Calu3 (cell line): ENCODE measurements at regions not wholly inside any gene's neighbourhood (a gene's known extent, or its start where the extent isn't known, plus 50 kb on each side); places are given as distances from the start of the nearest gene placed in this dataset.

ENCODE experiments used
- BruUV-seq: library from RNA; stranded (reverse); fragments of 400-500 nt; replicated peaks from 2 replicates; lab custom pipeline; 2021; lab: Mats Ljungman, UMichigan
- CTCF ChIA-PET: fragments of 300-600 bp; sonication (Branson Sonifier 250); formaldehyde crosslinking; loops from one replicate; lab custom pipeline; 2022; ENCODE audit warnings: antibody characterized with exemption; lab: Charles Lee
- DNase-seq: peaks from one replicate; pipeline ENCODE4 v3.0.0; 2022
- H3K27ac Mint-ChIP-seq: one replicate; pipeline ENCODE4 v1.8.0; 2022; ENCODE audit warnings: mixed read lengths; ENCODE audit not compliant: unreplicated experiment
- H3K27me3 Mint-ChIP-seq: one replicate; pipeline ENCODE4 v1.8.0; 2022; ENCODE audit warnings: mixed read lengths; ENCODE audit not compliant: unreplicated experiment
- H3K36me3 Mint-ChIP-seq: one replicate; pipeline ENCODE4 v1.8.0; 2022; ENCODE audit warnings: mild to moderate bottlenecking, moderate library complexity, mixed read lengths; ENCODE audit not compliant: insufficient read depth, unreplicated experiment
- H3K4me1 Mint-ChIP-seq: one replicate; pipeline ENCODE4 v1.8.0; 2022; ENCODE audit warnings: mild to moderate bottlenecking, low read depth, mixed read lengths; ENCODE audit not compliant: unreplicated experiment
- H3K4me3 Mint-ChIP-seq: one replicate; pipeline ENCODE4 v1.8.0; 2022; ENCODE audit warnings: mild to moderate bottlenecking, low read depth, moderate library complexity, mixed read lengths; ENCODE audit not compliant: unreplicated experiment
- H3K9me3 Mint-ChIP-seq: one replicate; pipeline ENCODE4 v1.8.0; 2022; ENCODE audit warnings: low read depth, mixed read lengths; ENCODE audit not compliant: unreplicated experiment
- CTCF ChIP-seq: fragments of 200-600 bp; IDR thresholded peaks from one replicate; pipeline ENCODE4 v1.8.0; 2022; ENCODE audit warnings: antibody characterized with exemption; ENCODE audit not compliant: unreplicated experiment
- intact Hi-C: fragments of 100-400 bp; cut with micrococcal nuclease; formaldehyde crosslinking; loops from one replicate; pipeline ENCODE4 v1.10.0; 2022; ENCODE audit not compliant: unreplicated experiment

DNA sequence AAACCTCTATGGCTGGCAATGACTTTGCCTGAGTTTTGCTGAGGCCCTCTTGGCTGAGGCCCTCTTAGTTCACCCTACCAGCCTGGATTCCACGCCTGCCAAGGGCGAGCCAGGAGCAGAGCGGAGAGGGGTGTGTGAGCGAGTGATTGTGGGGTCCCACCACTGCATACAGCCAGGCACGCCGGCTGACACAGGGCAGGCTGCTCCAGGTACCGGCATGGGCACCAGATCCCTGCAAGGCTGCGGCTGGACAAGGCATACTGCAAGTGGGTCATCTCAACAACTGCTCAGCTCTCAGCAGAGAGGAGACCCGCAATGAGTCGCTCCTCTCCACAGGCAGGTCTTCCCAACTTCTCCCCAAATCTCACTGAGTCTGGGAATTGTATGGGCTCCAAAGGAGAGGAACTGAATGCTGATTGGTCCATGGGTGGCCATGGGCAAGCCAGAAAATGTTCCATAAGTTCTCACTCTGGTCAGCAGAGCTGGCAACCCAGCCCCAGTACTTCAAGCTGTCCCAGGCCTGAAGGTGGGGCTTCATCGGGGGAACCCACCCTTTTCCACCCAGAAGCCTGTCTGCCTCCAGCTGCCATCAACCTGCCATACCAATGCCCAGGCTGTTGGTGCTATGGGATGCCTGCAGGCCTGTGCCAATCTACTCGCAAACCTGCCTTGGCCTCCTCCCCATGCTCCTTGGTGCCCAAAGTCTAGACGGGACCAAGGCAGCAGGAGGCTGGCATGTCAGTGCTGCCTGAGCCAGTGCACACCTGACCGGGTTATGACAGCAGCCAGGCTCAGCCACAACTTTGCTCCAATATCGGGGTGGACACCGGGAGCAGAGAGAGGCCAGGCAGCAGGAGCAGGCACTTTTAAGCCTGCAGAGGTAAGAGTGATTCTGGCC, 1273.6 kb upstream of the GBE1 start:
- Mint-ChIP-seq H3K9me3 (no peaks in the 10 kb centered on the region), H3K27me3 (no peaks in the 10 kb centered on the region), H3K36me3 (no peaks in the 10 kb centered on the region), H3K4me1 (no peaks in the 10 kb centered on the region), H3K27ac (no peak overlapping the region), H3K4me3 (no peak overlapping the region)
- TF ChIP-seq CTCF = no peak
- no peak for DNase-seq
- CTCF ChIA-PET = no interaction called here
- BruUV-seq = no TSS peak
- intact Hi-C loops = no loop called here

DNA sequence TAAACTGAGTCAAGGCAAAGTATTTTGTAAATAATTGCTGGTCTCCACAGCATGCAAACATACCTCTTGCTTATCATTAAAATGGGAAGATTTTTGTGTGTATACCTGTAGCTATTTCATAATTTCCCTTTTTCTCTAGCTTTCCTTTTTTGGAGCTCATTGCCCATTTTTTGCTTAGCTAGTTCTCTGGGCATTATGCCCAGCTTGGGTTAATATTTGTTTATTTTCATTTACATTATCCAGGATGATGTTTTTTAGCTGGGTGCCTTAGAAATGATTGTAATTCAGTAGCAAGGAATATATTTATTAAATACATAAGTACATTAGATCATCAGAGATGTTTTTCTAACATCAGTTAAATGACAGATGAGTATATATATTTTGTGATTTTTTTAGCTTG, 1271.7 kb upstream of the GBE1 start:
- Mint-ChIP-seq H3K4me1 (no peaks in the 10 kb centered on the region), H3K9me3 (no peaks in the 10 kb centered on the region), H3K36me3 (no peaks in the 10 kb centered on the region), H3K4me3 (no peak overlapping the region), H3K27me3 (no peaks in the 10 kb centered on the region), H3K27ac (no peak overlapping the region)
- CTCF ChIA-PET = no interaction called here
- no peak for DNase-seq
- BruUV-seq = no TSS peak
- TF ChIP-seq CTCF = no peak
- intact Hi-C loops = no loop called here

DNA sequence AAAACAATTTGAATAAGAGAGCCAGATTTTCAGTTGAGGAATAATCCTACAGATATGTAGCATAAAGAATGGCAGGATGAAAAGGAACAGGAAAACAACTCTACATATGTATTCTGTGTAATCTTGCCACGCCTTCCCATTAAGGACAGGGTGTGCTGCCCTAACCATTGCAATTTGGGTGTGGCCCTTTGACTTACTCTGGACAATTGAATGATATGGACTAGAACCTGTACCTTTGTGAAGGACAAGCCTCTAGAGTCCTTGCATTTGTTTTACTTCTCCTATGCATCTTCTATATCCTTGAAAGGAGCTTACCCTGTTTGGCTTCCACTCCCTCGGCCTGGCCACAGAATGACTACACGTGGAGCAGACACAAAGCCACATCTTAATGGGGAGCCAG, 1261.6 kb upstream of the GBE1 start:
- Mint-ChIP-seq H3K4me1 (no peaks in the 10 kb centered on the region), H3K27me3 (no peaks in the 10 kb centered on the region), H3K36me3 (no peaks in the 10 kb centered on the region), H3K9me3 (peaks cover 2% of the 10 kb centered on the region), H3K4me3 (no peak overlapping the region), H3K27ac (no peak overlapping the region)
- CTCF ChIA-PET = no interaction called here
- TF ChIP-seq CTCF = no peak
- no TSS peak for BruUV-seq
- intact Hi-C loops = no loop called here
- DNase-seq = no peak

DNA sequence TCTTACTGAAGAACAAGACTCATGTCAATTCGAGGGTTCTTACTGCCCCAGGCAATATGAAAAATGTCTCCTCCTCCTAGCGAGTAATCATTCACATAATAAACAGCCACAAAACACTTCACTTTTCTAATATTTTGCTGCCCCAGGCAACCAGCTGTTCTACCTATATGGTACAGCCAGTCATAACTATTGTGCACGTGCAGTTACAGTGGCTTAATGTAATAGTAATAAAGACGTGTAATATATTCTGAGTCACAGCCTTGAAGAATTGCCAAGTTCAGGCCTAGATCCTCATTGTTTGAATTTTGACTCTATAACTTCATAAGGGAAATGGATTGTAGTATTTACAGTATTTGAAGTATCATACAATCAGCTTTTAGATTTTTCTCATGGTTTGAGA, 1250.0 kb upstream of the GBE1 start:
- CTCF ChIA-PET = no interaction called here
- no peak for DNase-seq
- intact Hi-C loops = no loop called here
- Mint-ChIP-seq H3K27me3 (no peaks in the 10 kb centered on the region), H3K9me3 (no peaks in the 10 kb centered on the region), H3K4me1 (peaks cover under 1% of the 10 kb centered on the region), H3K36me3 (no peaks in the 10 kb centered on the region), H3K4me3 (no peak overlapping the region), H3K27ac (no peak overlapping the region)
- TF ChIP-seq CTCF = no peak
- no TSS peak for BruUV-seq
